IPS-NIHi7 (cell line): ENCODE measurements at regions not wholly inside any gene's neighbourhood (a gene's known extent, or its start where the extent isn't known, plus 50 kb on each side); places are given as distances from the start of the nearest gene placed in this dataset.

ENCODE experiments used
- DNase-seq: peaks from one replicate; pipeline ENCODE4 v3.0.0; 2012; ENCODE audit warnings: mixed read lengths; ENCODE audit errors: extremely low spot score

DNA sequence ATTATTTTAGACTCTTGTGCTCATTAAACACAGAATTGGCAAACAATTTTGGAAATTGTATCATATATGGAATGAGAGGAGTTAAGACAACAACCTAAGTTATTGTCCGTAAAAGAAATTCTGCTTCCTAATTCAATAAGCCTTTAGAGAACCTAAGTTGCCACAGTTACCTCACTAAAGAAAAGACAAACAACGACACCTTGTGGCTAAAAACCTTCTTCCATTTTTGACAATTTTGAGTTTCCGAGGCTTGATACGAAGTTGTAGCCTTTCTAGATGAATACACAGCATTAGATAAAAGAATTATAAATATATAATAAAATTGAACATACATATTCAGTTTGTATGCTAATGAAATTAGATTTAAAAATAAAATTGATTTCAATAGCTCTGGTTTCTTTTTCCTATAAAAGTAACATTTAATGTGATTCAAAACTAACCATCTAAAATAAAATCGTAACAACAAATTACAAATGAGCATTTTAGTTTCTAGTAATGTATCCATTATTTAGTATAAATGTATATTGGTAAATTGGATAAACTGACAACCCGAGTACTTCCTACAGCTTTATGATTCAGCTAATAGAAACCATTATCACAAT is 275.1 kb downstream of the GPM6A start:
- peak; percentile 41 for DNase-seq

DNA sequence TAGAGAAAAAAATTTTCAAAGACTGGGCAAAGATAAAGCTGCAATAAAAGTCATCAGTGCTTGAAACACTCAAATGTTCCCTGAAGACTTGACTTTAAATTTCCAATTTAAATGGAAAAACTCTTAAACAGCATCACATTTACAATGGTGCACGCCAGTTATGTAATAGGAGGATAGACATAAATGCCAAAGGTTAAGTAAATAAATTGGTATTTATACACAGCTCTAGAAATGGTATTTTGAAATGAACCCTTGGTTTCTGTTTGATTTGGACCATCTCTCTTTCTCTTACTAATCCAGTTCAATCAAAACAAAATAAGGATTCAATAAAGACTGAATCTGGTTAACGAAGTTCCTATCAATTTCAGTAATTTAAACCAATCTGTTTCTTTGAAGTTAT is 272.6 kb downstream of the GPM6A start:
- DNase-seq, result no peak

DNA sequence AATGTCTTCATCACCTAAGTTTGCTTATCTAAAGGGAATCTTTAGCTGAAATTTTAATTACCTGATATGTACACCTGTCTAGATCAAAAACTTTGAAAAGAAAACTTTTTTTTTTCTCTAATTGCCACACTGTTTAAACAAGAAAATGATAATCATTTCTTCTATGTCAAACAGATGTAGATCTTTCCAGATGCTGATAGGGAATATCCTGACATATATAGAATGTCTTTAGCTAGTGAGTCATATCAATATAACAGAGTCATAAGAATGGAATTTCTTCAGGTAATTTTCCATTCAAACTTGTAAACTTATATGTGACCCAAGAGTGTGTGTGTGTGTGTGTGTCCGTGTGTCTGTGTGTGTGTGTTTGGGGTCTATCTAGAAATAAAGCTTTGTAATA is 271.9 kb downstream of the GPM6A start:
- no peak for DNase-seq

DNA sequence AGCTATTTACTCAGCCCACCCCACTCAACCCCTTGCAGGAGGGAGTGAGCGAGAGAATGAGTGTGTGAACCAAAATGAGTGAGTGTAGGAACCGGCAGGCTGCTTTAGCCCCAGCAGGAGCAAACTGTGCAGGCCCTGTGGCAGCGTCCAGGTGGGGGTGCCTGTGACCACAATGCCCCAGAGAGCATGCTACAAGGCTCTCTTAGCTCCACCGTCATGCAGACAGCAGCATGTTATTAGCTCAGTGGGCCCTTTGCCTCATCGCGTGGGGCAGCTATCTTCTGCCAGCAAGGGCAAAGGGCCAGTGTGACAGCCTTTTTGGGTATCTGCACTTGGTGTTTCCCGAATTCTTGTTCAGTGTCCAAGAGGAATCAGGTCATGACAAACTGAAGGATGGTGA is 271.3 kb downstream of the GPM6A start:
- DNase-seq, result no peak

DNA sequence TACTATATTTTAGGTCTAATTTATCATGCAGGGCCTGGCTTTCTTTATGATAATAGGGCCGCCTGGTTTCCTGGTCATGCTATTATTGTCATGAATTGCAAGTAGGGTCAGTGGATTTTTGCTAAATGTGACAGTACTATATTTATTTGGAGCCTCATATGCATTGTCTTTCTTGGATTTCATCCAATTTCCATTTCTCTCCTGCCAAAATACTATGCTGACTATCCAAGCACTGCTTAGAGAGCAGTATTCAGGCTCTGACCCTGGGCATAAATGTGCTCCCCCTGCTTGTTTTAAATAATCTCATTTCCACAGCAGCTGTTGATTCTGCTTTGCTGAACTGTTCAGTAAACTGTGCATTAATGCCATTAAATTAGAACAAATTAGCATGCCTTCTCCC is 269.3 kb downstream of the GPM6A start:
- DNase-seq, result no peak

DNA sequence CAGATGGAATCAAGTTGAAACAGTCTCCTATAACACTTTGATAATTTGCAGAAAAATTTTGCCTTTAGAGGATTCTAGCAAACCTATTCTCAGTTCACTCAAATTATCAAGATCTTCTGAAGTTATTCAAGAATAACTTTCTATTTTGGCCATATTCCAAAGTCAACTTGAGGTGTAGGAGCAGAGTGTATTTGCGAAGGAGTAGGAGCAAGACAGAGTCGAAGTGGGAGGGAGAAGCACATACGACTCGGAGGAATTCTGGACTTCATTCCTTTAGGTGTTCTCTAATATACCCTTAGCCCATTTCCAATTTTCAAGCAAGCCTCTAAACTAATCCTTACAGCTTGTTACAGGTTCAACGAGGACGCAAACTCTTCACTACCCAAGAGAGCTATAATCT is 252.9 kb downstream of the GPM6A start:
- DNase-seq, result no peak

DNA sequence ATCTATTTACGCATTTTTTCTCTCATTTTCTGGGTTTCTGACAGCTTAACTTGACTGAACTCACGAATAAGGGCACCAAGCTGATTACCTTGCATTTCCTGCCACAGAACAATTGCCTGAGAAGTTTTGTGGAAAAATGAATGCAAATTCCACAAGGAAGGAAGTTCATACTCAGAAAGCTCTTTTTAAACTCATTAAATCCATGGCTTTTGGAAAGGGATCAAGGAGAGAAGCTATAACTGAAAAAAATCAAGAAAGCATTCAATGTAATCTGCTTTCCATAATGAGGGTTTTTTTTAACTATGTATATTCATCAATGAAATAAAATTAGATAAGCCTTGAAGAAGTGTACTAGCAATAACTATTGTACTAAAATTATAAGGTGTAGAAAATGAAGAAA is 252.5 kb downstream of the GPM6A start:
- DNase-seq, result no peak

DNA sequence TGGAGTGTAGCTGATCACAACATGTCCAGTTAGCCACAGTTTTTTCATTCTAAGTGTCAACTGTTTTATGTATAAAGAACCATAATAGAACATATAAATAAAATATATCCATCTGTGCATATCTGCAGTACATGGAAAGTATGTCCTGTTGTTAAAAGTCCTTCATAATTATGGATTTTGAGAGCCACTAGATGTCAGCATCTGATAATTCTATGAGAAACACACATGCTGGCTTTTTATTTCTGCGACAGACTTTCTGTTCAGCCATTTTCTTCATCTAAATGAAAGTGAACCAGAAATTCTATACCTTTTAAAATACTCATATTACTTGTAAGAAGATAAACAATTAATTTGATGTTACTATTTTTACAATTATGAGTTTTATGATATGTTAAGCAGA is 251.5 kb downstream of the GPM6A start:
- no peak for DNase-seq

DNA sequence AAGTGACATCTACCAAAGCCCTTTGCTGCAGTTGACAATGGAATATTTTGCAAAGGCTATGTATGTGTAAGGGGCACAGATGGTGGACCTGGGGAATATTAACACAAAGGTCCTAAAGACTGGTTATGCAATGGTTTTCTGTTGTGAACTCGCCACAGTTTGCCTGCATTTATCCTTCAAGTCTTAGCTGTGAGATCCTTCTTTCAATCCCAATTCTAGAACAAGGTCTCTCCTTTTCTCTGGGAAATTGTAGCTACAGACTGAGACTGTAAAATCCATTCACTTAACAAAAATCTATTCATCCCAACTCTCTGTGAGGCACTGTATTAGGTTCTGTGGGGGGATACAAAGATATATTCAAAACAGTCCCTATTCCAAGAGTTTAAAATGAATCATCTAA is 250.4 kb downstream of the GPM6A start:
- DNase-seq, result no peak

DNA sequence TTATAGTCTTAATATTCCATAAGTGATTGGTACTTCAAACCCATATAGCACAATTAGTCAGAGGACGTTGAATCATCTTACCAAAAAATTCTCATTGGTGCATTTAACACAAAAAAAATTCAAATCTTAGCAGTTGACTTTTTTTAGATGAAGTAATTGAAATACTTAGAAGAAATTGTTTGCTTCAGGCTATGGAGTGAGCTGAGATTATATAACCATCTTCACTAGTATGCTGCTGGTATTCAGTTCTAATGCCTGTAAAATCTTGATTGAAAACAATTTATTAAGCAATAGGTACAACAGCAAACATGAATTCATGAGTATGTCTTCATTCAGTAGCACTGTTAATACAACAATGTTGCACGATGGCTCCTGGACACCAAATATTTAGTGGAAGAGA is 250.0 kb downstream of the GPM6A start:
- DNase-seq, result no peak

DNA sequence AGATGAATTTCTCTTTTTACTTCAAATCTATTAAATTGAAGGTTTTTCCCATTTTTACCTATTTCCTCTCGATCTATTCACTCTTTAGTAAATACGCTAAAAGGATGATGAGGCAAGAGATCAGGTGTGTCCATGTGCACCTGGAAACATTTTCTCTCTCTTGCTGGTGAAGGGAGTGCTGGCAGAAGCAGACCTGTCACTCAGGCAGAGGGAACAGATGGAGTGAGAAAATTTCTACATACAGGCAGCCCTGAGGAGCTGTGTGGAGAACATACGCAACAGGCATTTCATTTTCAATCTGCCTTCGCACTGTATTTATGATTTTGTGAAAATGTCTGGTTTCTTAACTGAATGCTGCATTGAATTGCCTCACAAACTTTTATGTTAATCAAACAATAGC is 249.5 kb downstream of the GPM6A start:
- no peak for DNase-seq
